K562 (cell line): ENCODE measurements at regions not wholly inside any gene's neighbourhood (a gene's known extent, or its start where the extent isn't known, plus 50 kb on each side); places are given as distances from the start of the nearest gene placed in this dataset.
A peak's percentile ranks its signal among the peaks of the same experiment; 100 is the strongest.

Source experiments
- BDP1 ChIP-seq: IDR thresholded peaks from 3 replicates; pipeline ENCODE4 v1.6.1; 2011; ENCODE audit not compliant: insufficient read length, insufficient read depth
- CBFA2T3 ChIP-seq: fragments of 450-650 bp; IDR thresholded peaks from 2 replicates; pipeline ENCODE4 v1.6.1; 2017
- CHD4 ChIP-seq: fragments of 200-600 bp; sonication (generic); IDR thresholded peaks from 3 replicates; pipeline ENCODE4 v1.6.1; 2012; ENCODE audit warnings: low read depth, mild to moderate bottlenecking, mixed read lengths, low read length, inconsistent platforms; ENCODE audit not compliant: insufficient read depth, insufficient replicate concordance, poor library complexity, severe bottlenecking
- CREM ChIP-seq: IDR thresholded peaks from 2 replicates; pipeline ENCODE4 v1.6.1; 2014; ENCODE audit warnings: antibody characterized with exemption, low read depth
- FOXA3 ChIP-seq, 2 experiments: fragments of 450-650 bp in 1 of 2; sonication (generic) in 1 of 2; formaldehyde crosslinking; IDR thresholded peaks in 1 of 2; conservative IDR thresholded peaks in 1 of 2; 2 replicates each; pipeline versions ENCODE4 v1.4.0 to v1.8.0; 2020 to 2022; ENCODE audit warnings: mild to moderate bottlenecking in 2 of 2, missing genetic modification reagents in 1 of 2
- GABPA ChIP-seq: fragments of 200-800 bp; sonication (Bioruptor generic); conservative IDR thresholded peaks from 2 replicates; pipeline ENCODE4 v1.6.1; 2016; ENCODE audit warnings: low read depth, missing genetic modification characterization, missing compliant biosample characterization
- MEF2D ChIP-seq: conservative IDR thresholded peaks from 2 replicates; pipeline ENCODE4 v1.6.1; 2016; ENCODE audit warnings: low read depth, missing genetic modification characterization, missing compliant biosample characterization
- MYC ChIP-seq, 2 experiments: fragments of 250-450 bp in 1 of 2; sonication (Bioruptor Pico) in 1 of 2; IDR thresholded peaks; 2 replicates each; pipeline versions ENCODE4 v1.5.1 to v1.6.1; 2012 to 2021; ENCODE audit warnings: low read depth in 2 of 2, borderline replicate concordance in 1 of 2, improper control_type of control experiment in 1 of 2, low read length in 1 of 2, mild to moderate bottlenecking in 1 of 2, moderate library complexity in 1 of 2
- NFE2 ChIP-seq: IDR thresholded peaks from 2 replicates; pipeline ENCODE4 v1.6.1; 2014; ENCODE audit warnings: antibody characterized with exemption, low read depth
- NFE2L1 ChIP-seq: fragments of 450-650 bp; IDR thresholded peaks from 2 replicates; pipeline ENCODE4 v1.6.1; 2016; ENCODE audit warnings: missing genetic modification characterization, low read depth, mild to moderate bottlenecking, missing compliant biosample characterization, moderate library complexity, borderline replicate concordance
- NFRKB ChIP-seq: fragments of 450-650 bp; IDR thresholded peaks from 2 replicates; pipeline ENCODE4 v1.6.1; 2016; ENCODE audit warnings: low read depth
- NR2C2 ChIP-seq, 2 experiments: fragments of 200-800 bp in 1 of 2; sonication (Bioruptor generic) in 1 of 2; sonication (generic) in 1 of 2; formaldehyde crosslinking in 1 of 2; IDR thresholded peaks; 2 replicates each; pipeline versions ENCODE4 v1.6.1 to v1.8.0; 2016 to 2022; ENCODE audit warnings: mild to moderate bottlenecking in 1 of 2, missing compliant biosample characterization in 1 of 2, missing genetic modification characterization in 1 of 2, missing genetic modification reagents in 1 of 2
- POLR2AphosphoS2 ChIP-seq: IDR thresholded peaks from 2 replicates; pipeline ENCODE4 v1.6.1; 2012; ENCODE audit warnings: low read length, improper control_type of control experiment
- PTRF ChIP-seq: fragments of 450-650 bp; IDR thresholded peaks from 2 replicates; pipeline ENCODE4 v1.6.1; 2016; ENCODE audit warnings: mild to moderate bottlenecking, missing genetic modification characterization, missing compliant biosample characterization
- RAD51 ChIP-seq: fragments of 450-650 bp; IDR thresholded peaks from 2 replicates; pipeline ENCODE4 v1.7.1; 2016; ENCODE audit warnings: low read depth, mild to moderate bottlenecking, borderline replicate concordance
- RBM25 ChIP-seq: fragments of 200-400 bp; formaldehyde crosslinking; IDR thresholded peaks from 2 replicates; pipeline ENCODE4 v1.6.1; 2018; ENCODE audit warnings: low read length, low read depth, moderate library complexity; ENCODE audit not compliant: severe bottlenecking
- RCOR1 ChIP-seq, 2 experiments: IDR thresholded peaks; 2 replicates each; pipeline ENCODE4 v1.6.1; 2012; ENCODE audit warnings: low read depth in 2 of 2, low read length in 2 of 2, borderline replicate concordance in 1 of 2, improper control_type of control experiment in 1 of 2
- RFX1 ChIP-seq: fragments of 450-650 bp; IDR thresholded peaks from 2 replicates; pipeline ENCODE4 v1.6.1; 2016; ENCODE audit warnings: mild to moderate bottlenecking, moderate library complexity
- SMAD4 ChIP-seq: fragments of 250-450 bp; sonication (Bioruptor Pico); conservative IDR thresholded peaks from 2 replicates; pipeline ENCODE4 v1.8.0; 2021; ENCODE audit warnings: inconsistent platforms, mild to moderate bottlenecking, moderate library complexity
- SMARCA4 ChIP-seq: fragments of 450-650 bp; IDR thresholded peaks from 2 replicates; pipeline ENCODE4 v1.6.1; 2016
- TCF7 ChIP-seq: sonication (generic); IDR thresholded peaks from 2 replicates; pipeline ENCODE4 v1.6.1; 2016; ENCODE audit warnings: antibody characterized with exemption, borderline replicate concordance
- ZNF143 ChIP-seq: sonication (generic); formaldehyde crosslinking; IDR thresholded peaks from 2 replicates; pipeline ENCODE4 v1.9.0; 2022; ENCODE audit warnings: mild to moderate bottlenecking, missing genetic modification reagents
- ZNF175 ChIP-seq: fragments of 200-800 bp; sonication (Bioruptor generic); IDR thresholded peaks from 2 replicates; pipeline ENCODE4 v1.6.1; 2016; ENCODE audit warnings: low read depth, mild to moderate bottlenecking, missing genetic modification characterization, missing compliant biosample characterization
- ZNF212 ChIP-seq: fragments of 450-650 bp; formaldehyde crosslinking; IDR thresholded peaks from 2 replicates; pipeline ENCODE4 v1.4.0; 2020; ENCODE audit warnings: mild to moderate bottlenecking
- ZNF561 ChIP-seq: fragments of 450-650 bp; formaldehyde crosslinking; conservative IDR thresholded peaks from 2 replicates; pipeline ENCODE4 v1.4.0; 2020; ENCODE audit warnings: mild to moderate bottlenecking, moderate library complexity
- ZNF644 ChIP-seq: fragments of 200-800 bp; sonication (Bioruptor generic); IDR thresholded peaks from 2 replicates; pipeline ENCODE4 v1.6.1; 2016; ENCODE audit warnings: low read depth, missing genetic modification characterization, missing compliant biosample characterization
- TF ChIP-seq, protein P1 (sequence below): fragments of 250-450 bp; sonication (Bioruptor Pico); IDR thresholded peaks from 2 replicates; pipeline ENCODE4 v1.4.0; 2020; ENCODE audit warnings: mild to moderate bottlenecking, moderate library complexity, borderline replicate concordance
- TF ChIP-seq, protein P2 (sequence below): fragments of 450-650 bp; IDR thresholded peaks from 2 replicates; pipeline ENCODE4 v1.6.1; 2016

DNA sequence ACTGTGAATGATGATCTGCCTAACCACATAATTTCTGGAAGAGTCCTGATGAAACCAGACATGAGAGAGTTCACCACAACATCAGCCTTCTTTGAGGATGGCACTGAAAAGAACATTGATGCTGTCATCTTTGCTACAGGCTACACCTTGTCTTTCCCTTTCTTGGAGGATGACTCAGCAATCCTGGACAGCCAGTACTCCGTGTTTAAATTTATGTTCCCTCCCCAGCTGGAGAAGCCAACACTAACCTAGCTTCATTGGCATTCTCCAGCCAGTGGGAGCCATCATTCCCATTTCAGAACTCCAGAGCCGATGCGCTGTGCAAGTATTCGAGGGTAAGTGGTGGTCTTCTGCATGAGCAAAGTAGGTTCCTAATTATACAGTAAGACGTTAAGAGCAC, 164.1 kb upstream of the POGK start (continued):
- no peak for TF ChIP-seq POLR2AphosphoS2
- no peak for TF ChIP-seq GABPA (tag)
- TF ChIP-seq NFE2L1 (tag): peak; percentile 98
- no peak for TF ChIP-seq ZNF143 (CRISPR knock-in tag)
- TF ChIP-seq RCOR1 (IDR thresholded peaks at IDR 0.05; ENCODE audit: borderline replicate concordance in 1 of 2, low read depth in 2 of 2, low read length in 2 of 2): peak in 1 of 2 experiments; percentile 39; a peak in 2 of 4 replicates
- TF ChIP-seq ZNF644 (tag): no peak
- TF ChIP-seq, protein P1, sequence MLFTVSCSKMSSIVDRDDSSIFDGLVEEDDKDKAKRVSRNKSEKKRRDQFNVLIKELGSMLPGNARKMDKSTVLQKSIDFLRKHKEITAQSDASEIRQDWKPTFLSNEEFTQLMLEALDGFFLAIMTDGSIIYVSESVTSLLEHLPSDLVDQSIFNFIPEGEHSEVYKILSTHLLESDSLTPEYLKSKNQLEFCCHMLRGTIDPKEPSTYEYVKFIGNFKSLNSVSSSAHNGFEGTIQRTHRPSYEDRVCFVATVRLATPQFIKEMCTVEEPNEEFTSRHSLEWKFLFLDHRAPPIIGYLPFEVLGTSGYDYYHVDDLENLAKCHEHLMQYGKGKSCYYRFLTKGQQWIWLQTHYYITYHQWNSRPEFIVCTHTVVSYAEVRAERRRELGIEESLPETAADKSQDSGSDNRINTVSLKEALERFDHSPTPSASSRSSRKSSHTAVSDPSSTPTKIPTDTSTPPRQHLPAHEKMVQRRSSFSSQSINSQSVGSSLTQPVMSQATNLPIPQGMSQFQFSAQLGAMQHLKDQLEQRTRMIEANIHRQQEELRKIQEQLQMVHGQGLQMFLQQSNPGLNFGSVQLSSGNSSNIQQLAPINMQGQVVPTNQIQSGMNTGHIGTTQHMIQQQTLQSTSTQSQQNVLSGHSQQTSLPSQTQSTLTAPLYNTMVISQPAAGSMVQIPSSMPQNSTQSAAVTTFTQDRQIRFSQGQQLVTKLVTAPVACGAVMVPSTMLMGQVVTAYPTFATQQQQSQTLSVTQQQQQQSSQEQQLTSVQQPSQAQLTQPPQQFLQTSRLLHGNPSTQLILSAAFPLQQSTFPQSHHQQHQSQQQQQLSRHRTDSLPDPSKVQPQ: no peak
- TF ChIP-seq CREM: no peak
- TF ChIP-seq RAD51: no peak
- TF ChIP-seq MEF2D (tag): no peak
- 0 out of 2 replicates have a peak, but pooled peaks have one; percentile 20 for TF ChIP-seq MYC (IDR thresholded peaks at IDR 0.05; ENCODE audit: low read depth, low read length)
- TF ChIP-seq MYC (CRISPR knock-in tag; IDR thresholded peaks at IDR 0.05; ENCODE audit: borderline replicate concordance, low read depth): no peak
- TF ChIP-seq ZNF561 (CRISPR knock-in tag): no peak
- TF ChIP-seq BDP1: no peak
- TF ChIP-seq RFX1: no peak
- TF ChIP-seq RBM25: no peak
- 0 out of 2 replicates have a peak, but pooled peaks have one; percentile 28 for TF ChIP-seq NFRKB
- no peak for TF ChIP-seq ZNF212
- TF ChIP-seq TCF7: no peak
- TF ChIP-seq NFE2: peak; percentile 98
- TF ChIP-seq ZNF175 (CRISPR knock-in tag): no peak
- peak; percentile 45; the same call in 1 of the 2 replicates for TF ChIP-seq CBFA2T3
- TF ChIP-seq SMARCA4: peak; percentile 84
- no peak for TF ChIP-seq CHD4
- no peak for TF ChIP-seq NR2C2 (CRISPR knock-in tag; IDR thresholded peaks at IDR 0.05)
- TF ChIP-seq NR2C2 (tag; IDR thresholded peaks at IDR 0.05): no peak
- TF ChIP-seq FOXA3 (CRISPR knock-in tag; conservative IDR thresholded peaks at IDR 0.05 in 1 of 2, IDR thresholded peaks at IDR 0.05 in 1 of 2): no peak
- TF ChIP-seq PTRF (tag): no peak
- TF ChIP-seq SMAD4: no peak
- TF ChIP-seq, protein P2, sequence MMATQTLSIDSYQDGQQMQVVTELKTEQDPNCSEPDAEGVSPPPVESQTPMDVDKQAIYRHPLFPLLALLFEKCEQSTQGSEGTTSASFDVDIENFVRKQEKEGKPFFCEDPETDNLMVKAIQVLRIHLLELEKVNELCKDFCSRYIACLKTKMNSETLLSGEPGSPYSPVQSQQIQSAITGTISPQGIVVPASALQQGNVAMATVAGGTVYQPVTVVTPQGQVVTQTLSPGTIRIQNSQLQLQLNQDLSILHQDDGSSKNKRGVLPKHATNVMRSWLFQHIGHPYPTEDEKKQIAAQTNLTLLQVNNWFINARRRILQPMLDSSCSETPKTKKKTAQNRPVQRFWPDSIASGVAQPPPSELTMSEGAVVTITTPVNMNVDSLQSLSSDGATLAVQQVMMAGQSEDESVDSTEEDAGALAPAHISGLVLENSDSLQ: peak; percentile 74
